Fibroblast of lung (primary cell): ENCODE measurements at regions not wholly inside any gene's neighbourhood (a gene's known extent, or its start where the extent isn't known, plus 50 kb on each side); places are given as distances from the start of the nearest gene placed in this dataset.

Experiments used
- DNase-seq, 2 donors: peaks; one replicate each; pipeline versions ENCODE4 v3.0.0 to v3.0.0-alpha.2; 2010; ENCODE audit warnings: low read depth in 2 of 2
- H2AFZ ChIP-seq: 2 replicates; pipeline ENCODE4 v1.5.1; 2012; ENCODE audit warnings: low read length, control low read depth, inconsistent platforms
- H3K27ac ChIP-seq: 2 replicates; pipeline ENCODE4 v1.5.1; 2011; ENCODE audit warnings: low read length, control low read depth; ENCODE audit not compliant: insufficient read depth
- H3K27me3 ChIP-seq: 2 replicates; pipeline ENCODE4 v1.5.1; 2011; ENCODE audit warnings: mild to moderate bottlenecking, low read length; ENCODE audit not compliant: control insufficient read depth, insufficient read depth
- H3K36me3 ChIP-seq: 2 replicates; pipeline ENCODE4 v1.5.1; 2011; ENCODE audit warnings: low read length; ENCODE audit not compliant: control insufficient read depth, insufficient read depth
- H3K4me1 ChIP-seq: 2 replicates; pipeline ENCODE4 v1.5.1; 2011; ENCODE audit warnings: low read length; ENCODE audit not compliant: control insufficient read depth, insufficient read depth; ENCODE audit errors: extremely low read depth
- H3K4me2 ChIP-seq: 2 replicates; pipeline ENCODE4 v1.5.1; 2011; ENCODE audit warnings: low read length, control low read depth; ENCODE audit not compliant: insufficient read depth; ENCODE audit errors: extremely low read depth
- H3K4me3 ChIP-seq, 4 experiments: fragments of 200-600 bp in 1 of 4; sonication (generic) in 1 of 4; replicated peaks in 1 of 4; 2 replicates each; pipeline ENCODE4 v1.5.1; 2011 to 2016; ENCODE audit warnings: low read length in 4 of 4, low read depth in 3 of 4, mild to moderate bottlenecking in 3 of 4, control low read depth in 2 of 4, inconsistent platforms in 1 of 4, mixed read lengths in 1 of 4; ENCODE audit not compliant: insufficient read depth in 1 of 4; ENCODE audit errors: control extremely low read depth in 1 of 4
- H3K79me2 ChIP-seq: 2 replicates; pipeline ENCODE4 v1.5.1; 2012; ENCODE audit warnings: mild to moderate bottlenecking, low read length, inconsistent platforms; ENCODE audit not compliant: control insufficient read depth, insufficient read depth
- H3K9ac ChIP-seq: 2 replicates; pipeline ENCODE4 v1.5.1; 2011; ENCODE audit warnings: mild to moderate bottlenecking, low read length, control low read depth; ENCODE audit not compliant: insufficient read depth
- H3K9me3 ChIP-seq: 2 replicates; pipeline ENCODE4 v1.5.1; 2012; ENCODE audit warnings: low read depth, low read length; ENCODE audit not compliant: control insufficient read depth, insufficient read depth
- H4K20me1 ChIP-seq: 2 replicates; pipeline ENCODE4 v1.5.1; 2011; ENCODE audit warnings: low read length; ENCODE audit not compliant: control insufficient read depth, insufficient read depth; ENCODE audit errors: extremely low read depth
- CTCF ChIP-seq, 2 donors: IDR thresholded peaks in 1 of 2; conservative IDR thresholded peaks in 1 of 2; 1 replicate in 1 of 2; 2 replicates in 1 of 2; pipeline ENCODE4 v1.5.1; 2011 to 2012; ENCODE audit warnings: low read length in 2 of 2, control low read depth in 1 of 2, inconsistent platforms in 1 of 2, low read depth in 1 of 2, mild to moderate bottlenecking in 1 of 2
- EZH2 ChIP-seq: IDR thresholded peaks from 2 replicates; pipeline ENCODE4 v1.5.1; 2012; ENCODE audit warnings: low read length, control low read depth, mild to moderate bottlenecking; ENCODE audit errors: missing control alignments

- Histone ChIP-seq H3K27ac (no peak overlapping the region), H3K9me3 (no peaks in the 10 kb centered on the region), H3K79me2 (no peaks in the 10 kb centered on the region), H3K4me2 (no peak overlapping the region), H3K9ac (no peak overlapping the region), H3K36me3 (no peaks in the 10 kb centered on the region), H4K20me1 (no peaks in the 10 kb centered on the region), H3K27me3 (no peaks in the 10 kb centered on the region), H3K4me1 (no peaks in the 10 kb centered on the region), H2AFZ (no peak overlapping the region), H3K4me3 (no peak overlapping the region)
- DNase-seq: peak; percentile 56 to 70
- TF ChIP-seq CTCF (conservative IDR thresholded peaks at IDR 0.05 in 1 of 2, IDR thresholded peaks at IDR 0.05 in 1 of 2; ENCODE audit: low read depth in 1 of 2, low read length in 2 of 2): no peak
- TF ChIP-seq EZH2: no peak
Measured at GRCh38 chr7:42479816-42480633, 243.0 kb upstream of the GLI3 start.

GRCh38 chr7:42479452-42479815, 242.4 kb upstream of the GLI3 start:
- H4K20me1 ChIP-seq: no peaks in the 10 kb centered on the region
- TF ChIP-seq CTCF (conservative IDR thresholded peaks at IDR 0.05 in 1 of 2, IDR thresholded peaks at IDR 0.05 in 1 of 2; ENCODE audit: low read depth in 1 of 2, low read length in 2 of 2): no peak
- no peak for TF ChIP-seq EZH2
- H3K9me3 ChIP-seq: no peaks in the 10 kb centered on the region
- H3K4me3 ChIP-seq: no peak overlapping the region
- no peaks in the 10 kb centered on the region for H3K36me3 ChIP-seq
- H3K27me3 ChIP-seq: no peaks in the 10 kb centered on the region
- H3K79me2 ChIP-seq: no peaks in the 10 kb centered on the region
- no peak overlapping the region for H3K9ac ChIP-seq
- no peaks in the 10 kb centered on the region for H3K4me1 ChIP-seq
- H3K4me2 ChIP-seq: no peak overlapping the region
- H2AFZ ChIP-seq: no peak overlapping the region
- H3K27ac ChIP-seq: no peak overlapping the region
- DNase-seq: no peak

GRCh38 chr7:42478717-42479116, 241.7 kb upstream of the GLI3 start:
- Histone ChIP-seq H3K9me3 (no peaks in the 10 kb centered on the region), H2AFZ (no peak overlapping the region), H3K4me3 (no peak overlapping the region), H4K20me1 (no peaks in the 10 kb centered on the region), H3K4me1 (no peaks in the 10 kb centered on the region), H3K36me3 (no peaks in the 10 kb centered on the region), H3K79me2 (no peaks in the 10 kb centered on the region), H3K9ac (no peak overlapping the region), H3K27ac (no peak overlapping the region), H3K4me2 (no peak overlapping the region), H3K27me3 (no peaks in the 10 kb centered on the region)
- no peak for DNase-seq
- TF ChIP-seq CTCF (conservative IDR thresholded peaks at IDR 0.05 in 1 of 2, IDR thresholded peaks at IDR 0.05 in 1 of 2; ENCODE audit: low read depth in 1 of 2, low read length in 2 of 2) (no peak), EZH2 (no peak)
